DND-41 (cell line): ENCODE measurements at regions not wholly inside any gene's neighbourhood (a gene's known extent, or its start where the extent isn't known, plus 50 kb on each side); places are given as distances from the start of the nearest gene placed in this dataset.

Experiments
- ATAC-seq: fragments of 200-7000 bp; cut with Tn5 transposase; 3 replicates; pipeline ENCODE4 v1.9.1; 2021; ENCODE audit warnings: low read depth; ENCODE audit not compliant: insufficient read depth
- DNase-seq: peaks from one replicate; pipeline ENCODE4 v3.0.0-alpha.2; 2020
- H2AFZ ChIP-seq: 2 replicates; pipeline ENCODE4 v1.6.0; 2012; ENCODE audit warnings: low read depth, low read length
- H3K27ac ChIP-seq: 2 replicates; pipeline ENCODE4 v1.5.1; 2012; ENCODE audit warnings: low read length, inconsistent platforms
- H3K27me3 ChIP-seq: fragments of 200-600 bp; sonication (generic); 2 replicates; pipeline ENCODE4 v1.6.0; 2012; ENCODE audit warnings: low read length, mild to moderate bottlenecking, inconsistent platforms; ENCODE audit not compliant: insufficient read depth, poor library complexity
- H3K36me3 ChIP-seq: 2 replicates; pipeline ENCODE4 v1.5.1; 2012; ENCODE audit warnings: low read length, inconsistent platforms; ENCODE audit not compliant: insufficient read depth
- H3K4me1 ChIP-seq: 2 replicates; pipeline ENCODE4 v1.5.1; 2012; ENCODE audit warnings: mild to moderate bottlenecking, low read length; ENCODE audit not compliant: insufficient read depth
- H3K4me2 ChIP-seq: 2 replicates; pipeline ENCODE4 v1.6.0; 2012; ENCODE audit warnings: mild to moderate bottlenecking, moderate library complexity, low read length, inconsistent platforms; ENCODE audit not compliant: insufficient read depth
- H3K4me3 ChIP-seq, 2 experiments: fragments of 200-600 bp in 1 of 2; shearing (Covaris generic) in 1 of 2; 2 replicates each; pipeline ENCODE4 v1.5.1; 2012 to 2016; ENCODE audit warnings: inconsistent platforms in 2 of 2, low read length in 2 of 2, mild to moderate bottlenecking in 2 of 2, low read depth in 1 of 2, moderate library complexity in 1 of 2
- H3K79me2 ChIP-seq: 2 replicates; pipeline ENCODE4 v1.6.0; 2012; ENCODE audit warnings: low read length, inconsistent platforms; ENCODE audit not compliant: insufficient read depth
- H3K9ac ChIP-seq: 2 replicates; pipeline ENCODE4 v1.6.0; 2012; ENCODE audit warnings: low read depth, mild to moderate bottlenecking, inconsistent platforms, low read length, moderate library complexity
- H3K9me3 ChIP-seq: 2 replicates; pipeline ENCODE4 v1.5.1; 2012; ENCODE audit warnings: low read length, moderate library complexity, mild to moderate bottlenecking, inconsistent platforms; ENCODE audit not compliant: insufficient read depth, severe bottlenecking
- H4K20me1 ChIP-seq: 2 replicates; pipeline ENCODE4 v1.6.0; 2012; ENCODE audit warnings: low read length; ENCODE audit not compliant: insufficient read depth
- EZH2 ChIP-seq: IDR thresholded peaks from 3 replicates; pipeline ENCODE4 v1.6.1; 2012; ENCODE audit warnings: borderline replicate concordance, low read depth, mild to moderate bottlenecking, moderate library complexity, low read length, inconsistent platforms; ENCODE audit not compliant: severe bottlenecking
- TF ChIP-seq, protein P1 (sequence below): IDR thresholded peaks from 2 replicates; pipeline ENCODE4 v1.5.1; 2012; ENCODE audit warnings: borderline replicate concordance, low read length, moderate library complexity, mild to moderate bottlenecking; ENCODE audit not compliant: poor library complexity, severe bottlenecking; ENCODE audit errors: extremely low read depth

DNA sequence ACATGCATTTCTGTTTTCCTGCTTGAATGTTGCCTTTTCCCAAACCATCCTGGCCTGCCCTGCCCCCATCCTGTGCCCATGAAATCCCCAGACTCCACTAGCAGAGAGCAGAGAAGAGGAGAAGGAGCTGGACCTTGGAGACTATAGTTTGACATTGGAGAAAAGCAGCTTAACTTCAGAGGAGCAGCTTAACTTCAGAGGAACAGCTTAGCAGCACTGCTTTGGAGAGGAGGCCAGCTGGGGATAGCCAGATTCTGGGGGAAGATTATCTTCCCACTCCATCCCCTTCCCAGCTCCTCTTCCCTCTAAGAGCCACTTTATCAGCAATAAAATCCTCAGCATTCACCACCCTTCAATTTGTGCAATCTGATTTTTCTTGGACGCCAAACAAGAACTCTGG lies 443.0 kb downstream of the PCDH10 start:
- Histone ChIP-seq H3K79me2 (no peaks in the 10 kb centered on the region), H3K4me2 (no peak overlapping the region), H2AFZ (no peak overlapping the region), H3K9me3 (peaks cover 5% of the 10 kb centered on the region), H3K4me1 (peaks cover 4% of the 10 kb centered on the region; the same call in 1 of the 2 replicates), H3K4me3 (no peak overlapping the region), H3K27me3 (no peaks in the 10 kb centered on the region), H4K20me1 (no peaks in the 10 kb centered on the region), H3K36me3 (no peaks in the 10 kb centered on the region), H3K9ac (no peak overlapping the region), H3K27ac (no peak overlapping the region)
- ATAC-seq (no peak), DNase-seq (no peak)
- TF ChIP-seq, protein P1, sequence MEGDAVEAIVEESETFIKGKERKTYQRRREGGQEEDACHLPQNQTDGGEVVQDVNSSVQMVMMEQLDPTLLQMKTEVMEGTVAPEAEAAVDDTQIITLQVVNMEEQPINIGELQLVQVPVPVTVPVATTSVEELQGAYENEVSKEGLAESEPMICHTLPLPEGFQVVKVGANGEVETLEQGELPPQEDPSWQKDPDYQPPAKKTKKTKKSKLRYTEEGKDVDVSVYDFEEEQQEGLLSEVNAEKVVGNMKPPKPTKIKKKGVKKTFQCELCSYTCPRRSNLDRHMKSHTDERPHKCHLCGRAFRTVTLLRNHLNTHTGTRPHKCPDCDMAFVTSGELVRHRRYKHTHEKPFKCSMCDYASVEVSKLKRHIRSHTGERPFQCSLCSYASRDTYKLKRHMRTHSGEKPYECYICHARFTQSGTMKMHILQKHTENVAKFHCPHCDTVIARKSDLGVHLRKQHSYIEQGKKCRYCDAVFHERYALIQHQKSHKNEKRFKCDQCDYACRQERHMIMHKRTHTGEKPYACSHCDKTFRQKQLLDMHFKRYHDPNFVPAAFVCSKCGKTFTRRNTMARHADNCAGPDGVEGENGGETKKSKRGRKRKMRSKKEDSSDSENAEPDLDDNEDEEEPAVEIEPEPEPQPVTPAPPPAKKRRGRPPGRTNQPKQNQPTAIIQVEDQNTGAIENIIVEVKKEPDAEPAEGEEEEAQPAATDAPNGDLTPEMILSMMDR = no peak
- TF ChIP-seq EZH2 = no peak

DNA sequence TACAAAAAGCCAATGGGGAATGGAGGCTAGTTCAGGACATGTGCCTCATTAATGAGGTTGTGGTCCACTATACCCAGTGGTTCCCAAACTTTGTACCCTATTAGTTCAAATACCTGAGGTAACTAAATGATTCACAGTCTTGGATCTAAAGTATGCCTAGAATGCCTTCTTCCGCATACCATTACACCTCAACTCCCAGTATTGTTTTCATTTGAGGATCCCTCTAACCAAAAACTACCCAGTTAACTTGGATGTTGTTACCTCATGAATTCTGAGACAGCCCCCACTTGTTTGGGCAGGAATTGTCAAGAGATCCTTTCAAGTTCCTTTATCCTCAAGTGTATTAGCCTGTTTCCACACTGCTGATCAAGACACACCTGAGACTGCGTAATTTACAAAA lies 439.2 kb downstream of the PCDH10 start:
- no peaks in the 10 kb centered on the region for H3K36me3 ChIP-seq
- H3K27me3 ChIP-seq = no peaks in the 10 kb centered on the region
- H2AFZ ChIP-seq = no peak overlapping the region
- H3K27ac ChIP-seq = no peak overlapping the region
- ATAC-seq (no peak), DNase-seq (no peak)
- H3K9ac ChIP-seq = no peak overlapping the region
- H3K4me3 ChIP-seq = no peak overlapping the region
- H3K4me2 ChIP-seq = no peak overlapping the region
- no peaks in the 10 kb centered on the region for H4K20me1 ChIP-seq
- no peaks in the 10 kb centered on the region for H3K79me2 ChIP-seq
- peaks cover 10% of the 10 kb centered on the region for H3K9me3 ChIP-seq
- TF ChIP-seq, protein P1 = no peak
- TF ChIP-seq EZH2 = no peak
- H3K4me1 ChIP-seq = peaks cover 5% of the 10 kb centered on the region; the same call in 1 of the 2 replicates

DNA sequence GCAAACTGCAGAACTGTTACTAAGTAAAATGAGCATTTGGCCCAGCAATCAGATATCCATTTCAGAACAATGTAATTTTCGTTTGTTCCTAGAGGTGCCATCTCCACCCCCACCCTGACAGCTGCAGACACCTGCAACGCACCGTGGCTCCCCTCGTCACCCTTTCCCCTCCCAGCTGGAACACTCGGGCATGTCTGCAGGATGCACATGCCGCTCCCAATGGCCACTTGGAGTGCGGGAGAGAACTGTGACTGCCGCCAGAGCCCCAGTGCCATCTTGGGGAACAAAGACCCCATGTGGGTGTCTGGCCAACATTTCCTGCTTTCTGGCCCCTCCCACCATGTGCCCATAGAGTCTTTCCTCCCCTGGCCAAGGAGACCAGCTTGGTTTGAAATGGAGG lies 436.2 kb downstream of the PCDH10 start:
- Histone ChIP-seq H2AFZ (peak overlapping the region; percentile 20; the same call in 1 of the 2 replicates), H3K4me1 (peaks cover 5% of the 10 kb centered on the region; the same call in 1 of the 2 replicates), H3K9ac (no peak overlapping the region), H3K79me2 (no peaks in the 10 kb centered on the region), H3K9me3 (peaks cover 10% of the 10 kb centered on the region), H4K20me1 (no peaks in the 10 kb centered on the region), H3K27me3 (no peaks in the 10 kb centered on the region), H3K4me3 (no peak overlapping the region), H3K27ac (no peak overlapping the region), H3K4me2 (no peak overlapping the region), H3K36me3 (no peaks in the 10 kb centered on the region)
- DNase-seq = no peak
- no peak for ATAC-seq
- TF ChIP-seq, protein P1 = no peak
- no peak for TF ChIP-seq EZH2

DNA sequence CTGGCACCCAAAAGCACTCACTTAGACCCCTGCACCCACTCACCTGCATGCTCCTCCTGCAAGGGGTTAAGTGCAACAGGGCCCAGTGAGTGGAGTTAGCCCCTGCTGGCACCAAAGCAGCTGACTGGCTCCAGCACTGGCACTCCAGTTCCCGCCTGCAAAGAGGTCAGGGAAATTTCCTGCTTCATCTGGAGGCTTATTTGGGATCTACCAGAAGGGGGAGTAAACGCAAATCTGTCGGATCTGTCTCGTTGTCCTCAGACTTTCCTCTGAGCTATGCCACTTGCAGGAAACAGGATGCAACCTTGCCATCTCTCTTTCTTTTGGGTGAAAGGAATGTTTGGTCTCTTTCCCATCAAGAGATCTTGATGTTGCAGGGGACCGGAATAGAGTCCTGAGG lies 435.6 kb downstream of the PCDH10 start:
- Histone ChIP-seq H3K4me2 (no peak overlapping the region), H3K79me2 (no peaks in the 10 kb centered on the region), H3K36me3 (no peaks in the 10 kb centered on the region), H3K9ac (no peak overlapping the region), H3K27ac (no peak overlapping the region), H2AFZ (no peak overlapping the region), H3K4me3 (no peak overlapping the region), H4K20me1 (no peaks in the 10 kb centered on the region), H3K9me3 (peaks cover 7% of the 10 kb centered on the region), H3K4me1 (peaks cover 5% of the 10 kb centered on the region; the same call in 1 of the 2 replicates), H3K27me3 (no peaks in the 10 kb centered on the region)
- DNase-seq (no peak), ATAC-seq (no peak)
- no peak for TF ChIP-seq EZH2
- TF ChIP-seq, protein P1 = no peak
